ENCODE measurements at regions not wholly inside any gene's neighbourhood (a gene's known extent, or its start where the extent isn't known, plus 50 kb on each side); places are given as distances from the start of the nearest gene placed in this dataset.

DNA sequence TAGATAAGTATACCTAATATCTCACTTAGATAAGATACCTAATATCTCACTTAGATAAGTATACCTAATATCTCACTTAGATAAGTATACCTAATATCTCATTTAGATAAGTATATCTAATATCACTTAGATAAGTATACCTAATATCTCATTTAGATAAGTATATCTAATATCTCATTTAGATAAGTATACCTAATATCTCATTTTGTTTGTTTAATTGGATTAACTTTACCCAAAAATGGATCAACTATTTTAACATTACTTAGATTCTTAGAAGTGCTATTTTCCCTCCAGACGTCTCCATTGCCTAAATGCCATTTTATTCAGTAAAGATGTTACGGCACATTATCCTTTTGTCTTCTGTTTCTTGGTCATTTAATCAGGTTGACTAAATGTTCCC lies 346.4 kb downstream of the CHRM3 start:
- no peak for DNase-seq (ENCODE audit: low spot score)

DNA sequence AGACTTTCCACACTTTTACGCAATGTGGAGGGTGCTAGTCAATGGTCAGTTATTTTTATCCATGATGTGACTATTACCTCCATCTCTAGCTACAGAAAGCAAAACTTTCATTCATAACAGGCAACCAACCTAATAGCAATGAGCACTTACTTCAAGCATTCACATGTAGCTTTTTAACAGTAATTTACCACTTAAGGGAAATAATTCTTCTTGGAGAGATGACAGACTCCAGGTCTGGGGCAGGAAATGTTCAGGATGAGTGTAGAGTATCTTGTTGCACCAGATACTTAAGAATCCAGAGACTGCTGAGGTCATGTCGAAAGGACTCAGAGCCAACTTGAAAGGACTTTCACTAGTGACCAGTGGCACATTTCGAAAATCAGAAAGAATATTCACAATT lies 347.6 kb downstream of the CHRM3 start:
- no peak for DNase-seq (ENCODE audit: low spot score)

DNA sequence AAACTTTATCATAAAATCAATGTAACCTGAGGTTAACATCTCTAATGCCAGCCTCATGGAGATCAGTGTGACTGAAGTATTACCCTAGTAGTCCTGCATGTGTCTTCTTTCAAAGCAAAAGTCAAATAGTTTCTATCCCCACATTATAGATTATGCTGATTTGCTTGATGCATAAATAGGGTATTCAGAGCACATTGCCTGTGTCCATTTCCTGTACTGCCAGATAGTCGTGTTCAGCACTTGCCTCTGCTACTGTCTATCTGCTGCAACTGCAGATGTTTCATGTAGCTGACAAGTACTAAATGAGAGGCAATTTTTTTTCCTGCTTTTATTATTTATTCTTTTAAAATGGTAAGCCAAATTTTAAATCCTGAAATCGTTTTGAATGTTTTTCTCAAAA lies 348.7 kb downstream of the CHRM3 start:
- no peak for DNase-seq (ENCODE audit: low spot score)

DNA sequence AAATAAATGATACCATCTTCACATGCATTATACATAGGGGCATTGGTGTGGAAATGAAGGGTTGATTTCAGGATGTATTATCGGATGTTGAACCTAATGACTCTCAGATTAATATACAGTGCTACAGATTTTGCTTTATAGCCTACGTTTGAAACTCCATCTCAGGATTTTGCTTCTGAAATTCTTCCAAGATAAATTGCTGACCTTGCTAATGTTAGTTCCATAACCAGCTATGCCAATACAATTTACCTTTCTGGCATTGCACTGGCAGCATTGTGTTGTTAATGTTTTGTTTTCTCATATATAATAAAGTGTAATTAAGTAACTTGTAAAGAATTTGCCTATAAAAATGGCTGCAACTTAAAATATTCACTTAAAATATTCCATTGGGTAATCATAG lies 350.1 kb downstream of the CHRM3 start:
- DNase-seq (ENCODE audit: low spot score): no peak

- DNase-seq (ENCODE audit: low spot score): no peak
These were observed 352.3 kb upstream of the FMN2 start for GRCh38 chr1:239739375-239739774.

DNA sequence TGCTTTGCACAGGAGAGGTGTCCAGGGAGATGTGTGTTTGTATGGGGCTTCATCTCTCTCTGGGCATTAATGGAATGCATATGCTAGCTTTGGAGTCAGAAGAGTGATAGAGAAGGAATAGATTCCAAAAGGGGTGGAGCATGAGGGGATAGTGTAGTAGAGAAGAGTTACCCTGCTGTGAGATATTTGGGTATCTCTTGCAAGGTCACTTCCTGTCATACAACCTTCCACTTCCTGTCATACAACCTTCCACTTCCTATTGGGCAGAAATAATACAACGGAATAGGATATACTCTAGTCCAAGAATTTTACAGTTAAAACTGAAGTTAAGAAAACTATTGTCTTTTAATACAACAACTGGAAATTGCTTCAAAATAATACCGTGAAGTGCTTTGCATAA lies 351.8 kb upstream of the FMN2 start:
- DNase-seq (ENCODE audit: low spot score): no peak

DNA sequence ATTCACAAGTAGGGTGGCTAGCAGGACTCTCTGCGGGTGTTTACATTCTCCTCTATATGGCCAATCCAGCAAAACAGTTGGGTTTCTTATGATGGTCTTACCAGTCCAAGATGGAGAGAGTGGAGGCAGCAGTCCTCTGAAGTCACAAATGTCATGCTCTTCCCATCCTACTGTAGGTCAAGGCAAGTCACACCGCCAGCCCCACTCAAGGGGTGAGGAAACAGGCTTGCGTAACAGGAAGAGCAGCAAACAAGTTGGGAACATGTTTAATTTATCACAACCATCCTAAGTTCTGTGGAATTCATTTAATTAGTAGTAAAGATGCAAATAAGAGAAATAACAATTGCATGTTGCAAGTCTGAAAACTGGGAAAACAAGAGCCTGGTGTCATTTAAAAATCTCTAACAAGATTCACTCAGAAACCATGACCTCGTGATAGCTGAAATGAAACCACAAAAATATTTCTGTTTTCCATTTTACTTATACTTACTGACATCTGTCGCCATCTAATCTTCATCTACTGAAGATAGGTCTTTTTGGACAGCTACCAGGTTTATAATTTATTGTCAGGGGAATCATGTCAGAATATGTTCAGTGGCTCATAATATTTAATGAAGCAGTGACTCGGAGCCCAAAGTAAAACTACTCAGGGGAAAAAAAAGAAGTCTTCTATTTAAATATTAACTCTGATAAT lies 349.1 kb upstream of the FMN2 start:
- DNase-seq (ENCODE audit: low spot score): no peak

DNA sequence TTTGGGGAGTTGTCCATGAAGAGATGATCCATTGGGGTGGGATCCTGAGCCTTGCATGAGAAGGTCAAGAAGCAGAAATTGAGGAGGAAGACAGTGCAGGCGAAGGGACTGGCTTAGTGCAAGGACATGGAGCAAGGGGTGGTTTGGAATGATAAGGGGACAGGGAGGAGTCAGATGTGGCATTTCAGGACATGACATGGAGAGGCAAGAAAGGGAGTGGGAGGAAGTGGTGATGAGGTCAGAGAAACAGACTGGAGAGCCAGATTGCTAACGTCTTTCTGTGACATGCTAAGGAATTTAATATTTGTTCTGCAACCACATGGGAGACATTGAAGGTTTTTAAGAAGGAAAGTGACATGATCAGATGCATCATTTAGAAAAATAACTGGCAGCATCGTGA lies 346.8 kb upstream of the FMN2 start:
- no peak for DNase-seq (ENCODE audit: low spot score)

GRCh38 chr1:239755107-239755912 lies 336.4 kb upstream of the FMN2 start:
- no peak for DNase-seq (ENCODE audit: low spot score)

DNA sequence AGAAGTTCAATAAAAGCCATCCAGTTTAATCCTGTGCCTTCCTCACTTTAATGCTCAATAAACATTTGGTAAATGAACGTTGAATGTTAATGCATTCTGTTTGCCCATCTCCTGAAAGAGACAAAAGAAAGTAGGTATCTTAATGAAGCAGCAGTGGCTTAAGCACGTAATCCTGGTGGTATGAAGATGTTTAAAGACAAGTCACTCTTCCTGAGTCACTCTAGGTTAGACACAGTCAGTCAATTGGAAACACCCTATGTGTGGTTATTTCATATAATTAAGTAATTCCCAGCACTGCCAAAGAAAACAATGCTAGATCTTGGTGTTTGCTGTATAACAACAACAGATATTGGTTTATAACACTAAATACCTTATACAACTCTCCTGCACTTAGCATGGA lies 334.0 kb upstream of the FMN2 start:
- no peak for DNase-seq (ENCODE audit: low spot score)

DNA sequence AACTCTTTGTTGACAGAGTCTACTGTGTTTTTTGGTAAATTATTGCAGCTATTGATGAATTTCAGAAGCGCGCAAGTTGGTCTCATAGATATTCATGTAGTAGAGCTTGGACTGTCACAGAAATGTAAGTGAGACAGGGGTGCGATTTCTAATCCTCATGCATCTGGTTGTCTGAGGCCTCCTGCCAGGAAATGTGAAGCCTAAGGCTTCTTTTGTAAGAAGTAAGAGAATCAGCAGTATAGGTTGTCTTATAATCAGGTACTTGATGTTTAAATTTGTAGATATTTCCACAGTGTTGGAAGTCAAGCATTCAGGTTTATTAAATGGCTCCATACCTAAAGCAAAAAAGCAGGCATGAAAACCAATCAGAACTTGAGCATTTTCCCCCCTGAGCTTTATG lies 332.9 kb upstream of the FMN2 start:
- no peak for DNase-seq (ENCODE audit: low spot score)

GRCh38 chr1:239761509-239761908 lies 330.2 kb upstream of the FMN2 start:
- DNase-seq (ENCODE audit: low spot score): no peak

GRCh38 chr1:239763850-239764249 lies 327.8 kb upstream of the FMN2 start:
- DNase-seq (ENCODE audit: low spot score): no peak

DNA sequence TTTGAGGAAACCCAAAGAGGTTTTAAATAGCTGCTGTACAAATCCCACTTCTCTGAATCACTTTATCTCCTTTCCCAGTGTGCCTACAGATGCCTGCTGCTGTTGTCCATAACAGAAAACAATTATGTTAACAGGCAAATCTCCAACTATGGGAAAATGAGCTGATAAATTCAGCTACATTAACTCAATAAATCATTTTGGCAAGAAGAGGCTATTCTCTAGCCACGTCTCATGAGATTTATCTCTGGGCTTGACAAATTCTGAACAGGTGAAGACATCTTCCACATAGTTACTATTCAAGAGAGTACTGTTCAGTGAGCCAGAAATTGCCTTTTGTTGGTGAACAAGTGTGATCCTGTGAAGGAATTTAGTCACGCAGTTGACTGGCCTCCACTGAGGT lies 327.1 kb upstream of the FMN2 start:
- no peak for DNase-seq (ENCODE audit: low spot score)

DNA sequence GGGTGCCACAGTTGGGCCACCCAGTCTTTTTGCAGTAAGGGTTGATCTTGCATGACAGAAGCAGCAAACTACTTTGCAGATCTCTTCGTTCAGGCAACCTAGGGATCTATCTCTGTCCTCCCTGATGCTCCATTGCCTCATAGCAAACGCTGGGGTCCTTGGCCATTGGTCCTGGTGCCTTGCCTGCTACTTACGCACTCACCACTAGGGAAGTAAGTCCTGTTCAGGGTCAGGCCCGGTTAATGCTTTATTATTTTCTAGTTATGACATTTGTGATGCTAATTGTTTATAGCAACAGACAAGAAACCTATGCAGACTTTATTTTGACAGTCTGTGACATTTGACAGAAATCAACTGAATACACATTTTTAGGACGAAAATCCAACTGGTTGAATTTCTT lies 326.5 kb upstream of the FMN2 start:
- DNase-seq (ENCODE audit: low spot score): no peak

GRCh38 chr1:239771550-239771949 lies 320.1 kb upstream of the FMN2 start:
- DNase-seq (ENCODE audit: low spot score): no peak

DNA sequence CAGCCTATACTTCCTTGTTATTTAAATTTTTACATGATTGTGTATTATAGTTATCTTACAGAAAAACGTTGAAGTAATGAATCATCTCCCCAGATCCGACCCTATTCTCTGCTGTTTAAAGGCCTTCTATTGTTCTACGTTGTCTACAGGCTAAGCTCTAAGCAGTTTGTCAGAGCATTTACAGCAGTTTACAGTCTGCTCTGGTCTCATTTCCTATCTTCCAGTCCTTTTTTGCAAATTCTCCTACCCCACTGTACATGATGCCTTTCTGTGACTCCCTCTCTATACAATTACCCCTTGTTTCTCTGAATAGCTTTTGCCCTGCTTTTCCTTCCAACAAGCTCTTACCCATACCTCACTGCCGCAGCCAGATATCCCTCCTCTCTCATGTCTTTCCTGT lies 319.2 kb upstream of the FMN2 start:
- DNase-seq (ENCODE audit: low spot score): no peak

DNA sequence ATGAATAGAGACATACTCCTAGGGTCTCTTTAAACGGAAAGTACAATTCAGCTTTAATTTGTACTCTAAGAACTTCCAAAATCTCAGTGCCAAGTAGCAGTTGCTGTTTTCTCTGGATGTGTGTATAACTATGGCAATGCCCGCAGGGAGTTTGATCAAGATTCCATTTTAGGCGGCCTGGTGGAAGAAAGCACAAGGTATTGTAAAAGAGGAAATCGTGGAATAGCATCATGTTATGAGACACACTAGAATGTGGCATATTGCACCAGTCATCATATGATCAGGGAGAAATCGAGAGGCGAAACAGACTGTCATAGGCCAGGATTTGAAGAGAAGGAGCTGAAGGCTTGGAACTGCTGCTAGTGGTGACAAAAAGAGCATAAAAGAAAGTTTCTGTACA lies 316.2 kb upstream of the FMN2 start:
- no peak for DNase-seq (ENCODE audit: low spot score)

DNA sequence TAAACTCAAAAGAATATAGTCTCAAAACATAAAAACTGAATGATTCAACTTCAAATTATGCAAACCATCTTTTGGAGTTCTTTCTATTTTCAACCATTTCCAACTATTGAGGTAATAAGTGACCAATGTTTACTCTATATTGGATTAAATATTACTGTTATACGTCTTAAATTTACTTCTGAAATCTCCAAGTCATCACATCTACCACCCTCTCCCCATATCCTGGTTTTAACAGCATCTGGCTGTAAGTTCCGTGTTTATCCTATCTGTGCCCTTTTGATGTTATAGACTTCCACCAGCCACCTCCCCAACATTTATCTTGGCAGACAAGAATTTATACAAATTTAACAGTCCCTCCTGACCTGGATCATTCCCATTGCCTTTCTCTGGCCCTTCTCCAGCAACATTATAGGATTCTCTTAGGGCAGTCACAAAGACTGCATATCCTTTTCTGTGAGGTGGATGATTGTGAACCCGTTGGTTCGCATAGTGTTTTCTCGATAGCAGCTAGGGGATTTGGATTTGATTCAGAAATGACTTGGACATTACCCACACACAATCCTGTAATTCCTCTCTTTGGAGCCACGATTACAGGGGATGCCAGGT lies 313.4 kb upstream of the FMN2 start:
- no peak for DNase-seq (ENCODE audit: low spot score)

- no peak for DNase-seq (ENCODE audit: low spot score)
These were observed 311.7 kb upstream of the FMN2 start for GRCh38 chr1:239779962-239780361.

DNA sequence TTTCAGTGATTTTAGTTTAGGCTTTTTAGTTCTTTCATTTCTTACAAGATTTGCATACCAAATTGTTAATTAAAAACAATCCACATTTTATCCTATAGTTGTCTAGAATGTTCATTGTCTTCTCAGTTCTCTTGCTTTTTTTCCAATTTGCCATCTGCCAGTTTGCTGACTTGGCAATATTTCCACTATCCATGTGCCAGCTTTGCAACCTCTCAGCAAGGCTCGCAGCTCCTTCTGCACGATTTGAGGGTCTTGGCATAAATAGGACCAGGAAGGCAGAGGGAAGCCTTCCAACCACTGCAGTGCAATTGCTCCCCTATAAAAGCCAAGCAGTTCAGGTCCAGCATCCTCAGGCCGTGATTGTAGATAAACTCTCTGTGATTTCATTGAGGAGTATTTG lies 306.8 kb upstream of the FMN2 start:
- DNase-seq (ENCODE audit: low spot score): no peak

- DNase-seq (ENCODE audit: low spot score): no peak
These were observed 306.1 kb upstream of the FMN2 start for GRCh38 chr1:239785576-239785975.

DNA sequence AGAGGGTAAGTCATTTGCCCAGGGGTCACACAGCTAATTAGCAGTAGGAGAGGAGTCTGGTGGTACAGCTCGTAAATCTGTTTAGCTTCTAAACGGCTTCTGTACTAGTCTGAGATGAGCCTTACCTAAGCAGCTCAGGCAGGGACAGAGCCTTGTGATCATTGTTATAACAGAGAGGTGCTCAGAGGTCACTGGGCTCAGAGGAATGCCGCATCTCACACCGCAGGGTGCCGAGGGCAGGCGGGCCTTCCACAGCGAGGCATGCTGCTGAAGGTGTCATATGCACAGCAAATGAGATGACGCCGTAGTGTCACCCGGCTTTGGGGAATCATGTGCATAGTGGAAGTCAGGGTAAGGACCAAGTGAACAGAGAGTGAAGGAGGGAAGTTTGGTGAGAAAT lies 305.2 kb upstream of the FMN2 start:
- DNase-seq (ENCODE audit: low spot score): no peak

DNA sequence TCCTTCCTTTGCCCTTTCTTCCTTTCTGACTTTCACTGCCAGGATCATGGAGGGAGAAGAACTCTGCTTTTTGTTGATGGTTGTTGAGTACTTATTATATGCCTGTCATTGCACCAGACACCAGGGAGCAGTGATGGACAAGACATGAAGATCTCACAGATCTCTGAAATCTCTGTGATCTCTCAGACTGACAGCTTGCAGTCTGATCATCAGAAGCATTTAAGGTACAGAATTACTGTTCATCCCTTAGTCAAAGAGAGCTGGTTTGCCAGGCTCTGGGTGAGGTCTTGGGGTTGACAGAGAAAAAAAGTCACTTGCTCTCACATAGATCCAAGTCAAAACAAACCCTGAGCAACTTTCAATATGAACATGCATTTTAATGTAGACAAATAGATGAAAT lies 299.5 kb upstream of the FMN2 start:
- DNase-seq (ENCODE audit: low spot score): peak; percentile 90
